HG03139 (cell line): ENCODE measurements at regions not wholly inside any gene's neighbourhood (a gene's known extent, or its start where the extent isn't known, plus 50 kb on each side); places are given as distances from the start of the nearest gene placed in this dataset.

Experiments
- ATAC-seq: cut with Tn5 transposase; IDR thresholded peaks from one replicate; pipeline ENCODE4 v1.9.1; 2021; ENCODE audit not compliant: unreplicated experiment

GRCh38 chr16:85187886-85188285 is 75.6 kb upstream of the CIBAR2 start:
- ATAC-seq, result no peak

GRCh38 chr16:85188822-85189672 is 76.8 kb upstream of the CIBAR2 start:
- no peak for ATAC-seq

DNA sequence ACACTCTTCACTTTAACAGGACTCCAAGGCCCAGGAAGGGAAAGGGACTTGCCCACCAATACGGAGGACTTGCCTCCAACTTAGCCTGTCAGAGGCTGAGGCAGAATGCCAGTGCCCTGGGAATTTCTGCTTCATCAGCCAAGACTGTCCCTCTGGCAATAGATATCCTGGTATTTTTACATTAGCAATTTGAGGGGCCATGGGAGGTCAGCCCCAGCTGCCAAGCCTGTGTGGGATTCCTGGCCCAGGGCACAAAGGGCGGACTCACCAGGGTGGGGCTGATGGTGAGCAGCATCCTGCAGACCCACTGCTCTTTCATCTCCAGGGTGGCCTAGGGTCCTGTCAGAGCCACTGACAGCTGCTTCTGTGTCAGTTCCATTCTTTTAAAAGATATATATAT is 78.3 kb upstream of the CIBAR2 start:
- no peak for ATAC-seq

DNA sequence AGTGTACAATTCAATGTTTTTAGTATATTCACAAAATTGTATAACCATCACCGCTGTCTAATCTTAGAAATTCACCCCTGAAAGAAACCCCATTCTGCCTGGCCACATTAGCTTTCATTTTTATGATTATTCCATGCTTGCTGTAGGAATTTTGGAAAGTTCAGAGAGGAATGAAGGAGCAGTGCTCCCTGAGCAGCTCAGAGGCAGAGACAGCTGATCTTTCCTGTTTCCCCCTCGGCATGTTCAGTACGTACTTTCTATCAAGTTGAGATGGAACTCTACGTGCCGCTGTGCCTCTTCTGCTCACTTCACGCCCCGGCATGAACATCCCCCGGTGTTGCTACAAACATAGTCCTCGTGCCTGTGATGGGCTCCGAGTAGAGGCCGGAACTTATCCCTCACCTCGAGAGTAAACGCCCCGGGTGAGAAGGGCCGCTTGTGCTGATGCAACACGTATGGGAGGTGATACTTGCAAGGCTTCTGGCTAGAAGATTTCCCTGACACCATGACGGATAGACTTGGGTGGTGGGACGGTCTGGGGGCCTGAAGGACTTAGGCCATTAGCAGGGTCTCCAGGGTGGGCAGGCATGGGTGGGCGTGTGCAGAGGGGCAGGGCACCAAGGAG is 79.2 kb upstream of the CIBAR2 start:
- ATAC-seq, result no peak

GRCh38 chr16:85192238-85193114 is 80.2 kb upstream of the CIBAR2 start:
- ATAC-seq, result no peak

DNA sequence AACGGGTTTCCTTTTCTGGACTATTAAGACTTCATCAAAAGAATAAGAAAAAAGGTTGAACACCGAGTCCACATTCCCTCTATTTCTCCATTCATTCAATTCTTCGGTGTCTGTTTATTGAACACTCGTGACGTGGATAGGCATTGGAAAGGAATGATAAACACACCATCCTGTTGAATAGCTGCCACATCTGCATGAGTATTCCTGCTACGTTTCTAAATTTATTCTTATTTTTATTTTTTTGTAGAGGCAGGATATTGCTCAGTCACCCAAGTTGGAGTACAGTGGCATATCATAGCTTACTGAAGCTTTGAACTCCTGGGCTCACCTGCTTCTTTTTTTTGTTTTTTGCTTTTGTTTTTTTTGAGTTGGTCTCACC is 80.8 kb upstream of the CIBAR2 start:
- ATAC-seq, result no peak

- ATAC-seq, result no peak
Observed at GRCh38 chr16:85193876-85194275, 81.6 kb upstream of the CIBAR2 start.

DNA sequence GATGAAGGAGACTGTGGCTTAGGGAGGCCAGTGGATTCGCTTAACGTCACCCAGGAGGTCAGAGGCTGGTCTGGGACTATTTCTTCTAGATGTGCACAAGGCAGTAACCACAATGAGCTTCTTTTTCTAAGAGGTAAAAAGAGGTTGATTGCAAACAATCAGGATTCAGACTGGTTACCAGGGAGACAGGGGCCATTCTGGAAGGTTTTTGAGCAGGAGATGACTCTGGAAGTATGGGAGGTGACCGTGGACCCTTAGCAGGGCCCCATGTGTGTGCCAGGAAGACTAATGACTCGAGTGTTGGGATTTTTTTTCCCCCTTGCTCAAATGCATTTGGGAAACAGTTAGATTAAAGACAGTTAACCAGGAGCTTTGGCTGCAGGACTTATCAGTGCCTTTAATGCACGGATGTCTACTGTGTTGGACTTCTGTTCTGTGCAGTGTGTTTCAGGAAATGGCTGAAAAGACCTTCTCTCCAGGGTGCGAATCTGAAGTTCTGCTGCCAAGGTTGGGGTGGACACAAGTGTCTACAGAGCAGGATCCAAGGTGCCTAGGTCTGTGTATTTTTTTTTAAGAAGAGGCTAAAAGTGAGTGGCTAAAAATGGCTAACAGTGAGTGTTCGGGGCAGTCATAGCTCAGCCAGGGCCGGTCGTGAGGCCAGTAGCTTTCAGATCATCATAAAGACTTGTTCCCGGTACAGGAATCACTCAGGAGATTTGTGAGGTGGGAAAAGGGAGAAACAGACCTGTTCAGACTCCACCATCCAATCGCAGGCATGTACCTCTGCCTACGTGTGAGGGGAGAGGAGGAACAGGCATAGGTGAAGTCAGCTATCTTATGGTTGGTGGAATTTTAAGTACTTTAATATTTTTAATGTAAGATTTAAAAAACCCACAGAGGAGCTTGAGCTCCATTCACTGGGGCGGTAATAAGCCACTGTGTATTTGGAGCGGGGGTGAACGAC is 82.3 kb upstream of the CIBAR2 start:
- no peak for ATAC-seq

- ATAC-seq, result no peak
Observed at GRCh38 chr16:85195271-85195647, 83.0 kb upstream of the CIBAR2 start.

GRCh38 chr16:85195900-85196772 is 83.9 kb upstream of the CIBAR2 start:
- no peak for ATAC-seq

DNA sequence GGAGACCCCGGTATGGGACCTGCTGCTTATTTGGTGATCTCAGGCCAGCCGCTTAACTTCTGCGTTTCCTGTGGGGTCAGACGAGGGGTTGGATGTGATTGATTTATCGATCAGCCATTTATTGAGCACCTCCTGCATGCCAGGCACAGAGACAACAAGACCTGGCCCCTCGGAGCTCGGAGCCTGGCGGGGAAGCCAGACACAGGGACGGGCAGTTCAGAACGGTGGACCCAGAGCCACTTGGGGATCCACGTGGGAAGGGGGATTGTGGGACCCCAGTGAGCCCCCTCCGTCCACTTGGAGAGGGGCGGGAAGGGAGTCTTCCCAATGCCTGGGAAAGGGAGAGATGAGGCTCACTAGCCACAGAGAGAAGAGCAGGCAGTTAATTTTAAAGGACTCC is 84.7 kb upstream of the CIBAR2 start:
- ATAC-seq, result no peak

- ATAC-seq, result no peak
Observed at GRCh38 chr16:85197611-85198566, 85.6 kb upstream of the CIBAR2 start.

GRCh38 chr16:85199069-85199725 is 86.9 kb upstream of the CIBAR2 start:
- no peak for ATAC-seq

GRCh38 chr16:85199880-85200279 is 87.6 kb upstream of the CIBAR2 start:
- no peak for ATAC-seq

GRCh38 chr16:85200471-85201278 is 88.4 kb upstream of the CIBAR2 start:
- no peak for ATAC-seq

- ATAC-seq, result no peak
Observed at GRCh38 chr16:85201574-85201973, 89.3 kb upstream of the CIBAR2 start.

DNA sequence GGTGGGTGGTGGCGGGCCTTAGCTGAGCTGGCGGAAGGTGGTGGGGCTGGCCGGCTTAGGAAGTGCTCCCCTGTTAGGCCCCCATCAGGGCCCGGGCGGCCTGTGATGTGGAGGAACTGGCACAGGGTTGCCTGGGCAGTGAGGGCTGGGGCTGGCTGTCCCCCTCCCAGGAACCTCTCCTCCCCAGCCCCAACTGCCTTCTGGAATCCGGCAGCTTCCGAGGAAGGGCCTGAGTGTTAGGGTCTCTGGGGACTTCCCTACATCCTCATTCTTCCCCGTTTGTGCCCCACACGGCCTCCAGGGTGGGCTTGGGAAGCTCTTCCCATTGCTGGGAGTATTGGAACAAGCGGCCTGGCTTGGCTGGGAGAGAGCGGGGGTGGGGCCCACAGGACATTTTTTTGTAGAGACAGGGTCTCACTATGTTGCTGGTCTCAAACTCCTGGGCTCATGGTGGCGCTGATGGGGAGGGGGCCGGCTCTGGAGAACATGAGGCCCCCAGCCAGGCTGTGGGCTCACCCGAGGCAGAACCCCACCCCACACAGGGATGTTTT is 89.9 kb upstream of the CIBAR2 start:
- ATAC-seq, result no peak
